ENCODE measurements at regions not wholly inside any gene's neighbourhood (a gene's known extent, or its start where the extent isn't known, plus 50 kb on each side); places are given as distances from the start of the nearest gene placed in this dataset.

DNA sequence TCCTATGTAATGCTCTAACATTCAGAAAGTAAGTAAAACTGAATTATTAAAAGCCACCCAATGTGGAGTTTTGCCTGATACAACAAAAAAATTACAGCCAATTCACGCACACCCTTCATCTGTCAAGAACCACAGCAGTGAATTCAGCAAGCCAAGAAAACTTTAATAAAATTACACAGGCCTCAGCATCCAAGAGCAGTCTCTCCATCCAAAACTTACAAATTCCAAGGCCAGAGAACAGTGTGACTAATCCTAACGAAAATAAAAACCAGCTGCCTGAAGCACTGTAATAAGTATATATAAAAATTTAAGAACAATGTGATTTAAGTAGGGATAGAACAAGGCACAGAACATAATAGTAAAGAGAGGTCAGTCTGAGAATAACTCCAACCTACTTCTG, 54.2 kb downstream of the SIX6 start:
- in situ Hi-C loops (cut with HindIII; ENCODE audit: low pct_unique_long_range_greater_than_20kb, low sequenced_read_pairs): no loop called here
- no peak for DNase-seq (ENCODE audit: low read depth)

DNA sequence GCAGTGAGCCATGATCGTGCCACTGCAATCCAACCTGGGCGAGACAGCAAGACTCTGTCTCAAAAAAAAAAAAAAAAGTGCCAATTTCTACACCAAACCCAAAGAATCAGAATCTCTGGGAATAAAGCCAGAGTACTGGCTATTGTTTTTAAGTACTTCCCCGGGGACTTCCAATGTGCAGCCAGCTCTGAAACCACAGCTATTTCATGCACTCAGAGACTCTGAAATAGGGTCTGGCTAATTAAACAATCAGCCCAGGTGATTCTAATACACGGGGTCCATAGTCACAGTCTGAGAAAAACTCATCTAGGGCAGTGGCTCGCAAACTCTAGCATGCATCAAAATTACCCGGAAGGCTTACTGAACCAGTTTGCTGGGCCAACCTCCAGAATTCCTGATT, 56.3 kb downstream of the SIX6 start:
- peak; percentile 87 for DNase-seq (ENCODE audit: low read depth)
- in situ Hi-C loops (cut with HindIII; ENCODE audit: low pct_unique_long_range_greater_than_20kb, low sequenced_read_pairs): no loop called here

DNA sequence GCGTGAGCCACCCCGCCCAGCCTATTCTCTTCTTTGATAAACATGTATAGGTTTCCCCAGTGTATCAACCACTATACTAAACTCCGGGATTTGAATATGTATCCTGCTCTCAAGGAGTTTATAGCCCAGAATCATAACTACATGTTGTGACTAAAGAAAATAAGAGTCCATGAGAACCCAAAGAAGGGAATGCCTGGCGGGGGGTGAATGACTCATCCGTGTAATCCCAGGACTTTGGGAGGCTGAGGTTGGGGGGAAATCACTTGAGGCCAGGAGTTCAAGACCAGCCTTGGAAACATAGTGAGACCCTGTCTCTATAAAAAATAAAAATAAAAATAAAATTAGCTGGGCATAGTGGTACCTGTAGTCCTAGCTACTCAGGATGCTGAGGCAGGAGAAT, 57.2 kb downstream of the SIX6 start:
- in situ Hi-C loops (cut with HindIII; ENCODE audit: low pct_unique_long_range_greater_than_20kb, low sequenced_read_pairs): no loop called here
- peak; percentile 11 for DNase-seq (ENCODE audit: low read depth)

DNA sequence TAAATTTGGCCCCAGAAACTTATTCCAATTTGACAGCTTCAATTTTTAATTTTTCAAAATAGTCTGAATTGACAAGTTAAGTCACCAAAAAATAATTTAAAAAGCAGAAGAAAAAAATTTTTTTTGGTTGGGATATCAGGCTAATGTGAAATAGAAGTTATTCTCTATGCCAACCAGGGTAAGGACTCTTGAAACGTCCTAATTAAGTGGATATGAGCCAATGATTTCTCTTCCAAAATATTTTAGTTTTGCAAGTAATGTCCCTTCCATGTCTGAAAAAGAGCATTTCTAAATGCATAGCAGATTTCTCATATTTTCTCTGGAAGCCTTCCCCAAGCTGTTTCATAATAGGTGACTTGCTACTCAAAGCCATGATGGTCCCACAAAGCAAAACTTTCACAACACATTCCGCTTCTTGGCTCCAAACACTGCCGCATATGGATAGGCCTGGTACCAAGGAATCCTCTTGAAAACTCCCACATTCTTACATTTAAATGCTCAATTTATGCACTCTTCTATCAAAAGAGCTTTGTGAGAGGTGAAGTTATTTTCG, 65.1 kb downstream of the SIX6 start:
- in situ Hi-C loops (cut with HindIII; ENCODE audit: low pct_unique_long_range_greater_than_20kb, low sequenced_read_pairs): no loop called here
- DNase-seq (ENCODE audit: low read depth): no peak

DNA sequence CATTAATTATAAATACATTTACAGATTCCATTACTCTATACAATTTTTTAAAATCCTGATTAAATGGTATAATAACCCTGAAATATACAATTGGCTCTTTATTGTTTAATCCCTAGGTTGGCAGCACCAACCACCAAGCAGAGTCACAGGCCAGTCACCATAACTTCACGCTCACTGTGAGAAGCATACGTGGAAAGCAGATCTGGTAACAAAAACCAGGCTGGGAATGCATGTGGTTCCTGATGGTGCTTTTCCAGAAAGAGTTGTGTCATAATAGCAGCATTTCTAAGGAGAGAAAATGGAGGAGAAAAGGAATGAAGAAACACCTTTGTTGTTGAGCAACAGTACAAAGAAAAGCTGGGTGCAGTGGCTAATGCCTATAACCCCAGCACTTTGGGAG, 66.1 kb downstream of the SIX6 start:
- no peak for DNase-seq (ENCODE audit: low read depth)
- in situ Hi-C loops (cut with HindIII; ENCODE audit: low pct_unique_long_range_greater_than_20kb, low sequenced_read_pairs): no loop called here

DNA sequence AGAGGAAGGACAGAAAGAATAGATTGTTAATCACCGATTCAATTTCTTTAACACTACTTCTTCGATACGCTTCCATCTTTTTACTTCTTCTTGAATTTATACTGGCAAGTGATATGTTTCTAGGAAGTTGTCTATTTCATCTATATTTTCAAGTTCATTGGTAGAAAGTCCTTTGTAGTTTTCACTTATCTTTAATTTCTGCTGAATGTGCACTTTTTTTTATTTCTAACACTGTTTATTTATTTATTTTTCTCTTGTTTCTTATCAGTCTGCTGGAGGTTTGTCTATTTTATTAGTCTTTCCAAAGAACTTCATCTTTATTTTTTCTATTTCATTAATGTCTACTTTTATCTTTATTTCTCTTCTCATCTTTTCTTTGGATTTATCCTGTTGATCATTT, 63.6 kb downstream of the SIX1 start:
- no peak for DNase-seq (ENCODE audit: low read depth)
- in situ Hi-C loops (cut with HindIII; ENCODE audit: low pct_unique_long_range_greater_than_20kb, low sequenced_read_pairs): no loop called here

DNA sequence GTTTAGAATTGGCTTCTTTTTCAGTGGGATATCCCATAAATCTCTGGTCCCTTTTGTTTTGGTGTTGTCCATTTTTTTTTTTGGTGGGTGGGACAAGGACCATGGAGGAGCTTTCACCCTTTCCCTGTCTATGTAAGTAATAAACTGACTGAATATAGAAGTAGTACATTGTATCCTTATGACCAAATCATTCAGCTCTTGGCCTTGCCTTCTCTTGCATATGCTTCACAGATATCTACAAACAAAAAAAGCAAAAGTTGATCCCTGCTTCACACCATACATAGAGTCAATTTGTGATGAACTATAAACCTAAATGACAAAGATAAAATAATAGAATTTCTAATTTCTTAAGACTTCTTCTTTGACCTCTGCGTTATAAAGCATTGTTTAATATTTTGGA, 59.8 kb downstream of the SIX1 start:
- no peak for DNase-seq (ENCODE audit: low read depth)
- in situ Hi-C loops (cut with HindIII; ENCODE audit: low pct_unique_long_range_greater_than_20kb, low sequenced_read_pairs): no loop called here

DNA sequence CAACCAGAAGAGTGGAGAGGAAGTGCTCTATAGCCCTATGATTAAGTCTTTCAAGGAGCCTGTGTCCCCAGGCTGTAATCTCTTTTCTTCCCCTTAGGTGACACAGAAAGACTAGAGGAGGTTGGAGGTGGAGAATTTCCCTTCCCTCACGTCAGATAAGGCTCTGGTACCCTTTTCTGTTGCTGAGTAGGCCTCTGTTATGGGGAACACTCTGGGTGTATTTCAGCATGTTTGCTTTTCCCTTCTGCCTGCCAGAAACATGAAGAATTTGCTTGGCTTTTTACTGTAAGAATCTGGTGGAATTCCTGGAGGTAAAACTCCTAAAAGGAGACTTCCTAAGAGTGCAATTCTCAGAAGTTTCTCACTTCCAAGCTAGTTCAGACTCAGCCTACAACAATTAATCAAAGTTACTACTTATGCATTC, 58.3 kb downstream of the SIX1 start:
- no peak for DNase-seq (ENCODE audit: low read depth)
- in situ Hi-C loops (cut with HindIII; ENCODE audit: low pct_unique_long_range_greater_than_20kb, low sequenced_read_pairs): no loop called here
